Activated naive CD8-positive, alpha-beta T cell treated with anti-CD3 and anti-CD28 coated beads, Interleukin-2, amount 50 U/mL, for 24 hours (primary cell): ENCODE measurements at regions not wholly inside any gene's neighbourhood (a gene's known extent, or its start where the extent isn't known, plus 50 kb on each side); places are given as distances from the start of the nearest gene placed in this dataset.
A peak's percentile ranks its signal among the peaks of the same experiment; 100 is the strongest.

Experiments
- ATAC-seq: fragments of 150-1000 bp; cut with Tn5 transposase; one replicate; pipeline ENCODE4 v1.10.0; 2021
- DNase-seq: peaks from one replicate; pipeline ENCODE4 v3.0.0; 2021
- H3K27ac Mint-ChIP-seq: one replicate; pipeline ENCODE4 v1.8.0; 2021; ENCODE audit warnings: mild to moderate bottlenecking, mixed read lengths
- H3K27me3 Mint-ChIP-seq: one replicate; pipeline ENCODE4 v1.8.0; 2021; ENCODE audit warnings: mixed read lengths
- H3K36me3 Mint-ChIP-seq: one replicate; pipeline ENCODE4 v1.8.0; 2021; ENCODE audit warnings: low read depth, mixed read lengths
- H3K4me1 Mint-ChIP-seq: one replicate; pipeline ENCODE4 v1.8.0; 2021; ENCODE audit warnings: mixed read lengths
- H3K4me3 Mint-ChIP-seq: one replicate; pipeline ENCODE4 v1.8.0; 2021; ENCODE audit warnings: mild to moderate bottlenecking, moderate library complexity, mixed read lengths
- H3K9me3 Mint-ChIP-seq: one replicate; pipeline ENCODE4 v1.8.0; 2021; ENCODE audit warnings: mixed read lengths

- no peaks in the 10 kb centered on the region for H3K4me1 Mint-ChIP-seq
- H3K27me3 Mint-ChIP-seq = no peaks in the 10 kb centered on the region
- DNase-seq = no peak
- no peaks in the 10 kb centered on the region for H3K9me3 Mint-ChIP-seq
- H3K27ac Mint-ChIP-seq = no peak overlapping the region
- ATAC-seq = no peak
- H3K4me3 Mint-ChIP-seq = no peak overlapping the region
- H3K36me3 Mint-ChIP-seq = no peaks in the 10 kb centered on the region
Observed at GRCh38 chr5:97844797-97845196, 661.8 kb upstream of the RIOK2 start.

- ATAC-seq (no peak), DNase-seq (no peak)
- H3K4me1 Mint-ChIP-seq = no peaks in the 10 kb centered on the region
- no peaks in the 10 kb centered on the region for H3K36me3 Mint-ChIP-seq
- no peak overlapping the region for H3K27ac Mint-ChIP-seq
- no peak overlapping the region for H3K4me3 Mint-ChIP-seq
- no peaks in the 10 kb centered on the region for H3K27me3 Mint-ChIP-seq
- H3K9me3 Mint-ChIP-seq = peaks cover 5% of the 10 kb centered on the region
Observed at GRCh38 chr5:97846643-97847042, 663.6 kb upstream of the RIOK2 start.

- H3K27me3 Mint-ChIP-seq = no peaks in the 10 kb centered on the region
- DNase-seq (no peak), ATAC-seq (no peak)
- peaks cover 5% of the 10 kb centered on the region for H3K9me3 Mint-ChIP-seq
- no peaks in the 10 kb centered on the region for H3K4me1 Mint-ChIP-seq
- no peaks in the 10 kb centered on the region for H3K36me3 Mint-ChIP-seq
- no peak overlapping the region for H3K27ac Mint-ChIP-seq
- no peak overlapping the region for H3K4me3 Mint-ChIP-seq
Observed at GRCh38 chr5:97847920-97848631, 665.0 kb upstream of the RIOK2 start.

- Mint-ChIP-seq H3K9me3 (peaks cover 5% of the 10 kb centered on the region), H3K36me3 (no peaks in the 10 kb centered on the region), H3K4me1 (no peaks in the 10 kb centered on the region), H3K27ac (no peak overlapping the region), H3K27me3 (no peaks in the 10 kb centered on the region), H3K4me3 (no peak overlapping the region)
- ATAC-seq = no peak
- DNase-seq = no peak
Observed at GRCh38 chr5:97851036-97851435, 668.0 kb upstream of the RIOK2 start.

GRCh38 chr5:97854871-97855762, 672.1 kb upstream of the RIOK2 start:
- Mint-ChIP-seq H3K9me3 (peaks cover 15% of the 10 kb centered on the region), H3K27me3 (no peaks in the 10 kb centered on the region)
- no peak for DNase-seq

GRCh38 chr5:97874491-97874890, 691.4 kb upstream of the RIOK2 start:
- no peaks in the 10 kb centered on the region for H3K36me3 Mint-ChIP-seq
- no peak overlapping the region for H3K27ac Mint-ChIP-seq
- H3K4me1 Mint-ChIP-seq = no peaks in the 10 kb centered on the region
- no peaks in the 10 kb centered on the region for H3K27me3 Mint-ChIP-seq
- H3K4me3 Mint-ChIP-seq = no peak overlapping the region
- ATAC-seq = no peak
- H3K9me3 Mint-ChIP-seq = peaks cover 4% of the 10 kb centered on the region
- DNase-seq = no peak

More at GRCh38 chr5:97854871-97855762, 672.1 kb upstream of the RIOK2 start:
- Mint-ChIP-seq H3K4me1 (no peaks in the 10 kb centered on the region), H3K36me3 (no peaks in the 10 kb centered on the region), H3K4me3 (no peak overlapping the region), H3K27ac (no peak overlapping the region)
- no peak for ATAC-seq

GRCh38 chr5:97876272-97876671, 693.2 kb upstream of the RIOK2 start:
- DNase-seq = no peak
- Mint-ChIP-seq H3K27ac (no peak overlapping the region), H3K4me1 (no peaks in the 10 kb centered on the region), H3K27me3 (no peaks in the 10 kb centered on the region), H3K36me3 (no peaks in the 10 kb centered on the region), H3K4me3 (no peak overlapping the region), H3K9me3 (peaks cover 4% of the 10 kb centered on the region)
- no peak for ATAC-seq

- no peaks in the 10 kb centered on the region for H3K36me3 Mint-ChIP-seq
- DNase-seq (no peak), ATAC-seq (no peak)
- no peak overlapping the region for H3K27ac Mint-ChIP-seq
- H3K4me3 Mint-ChIP-seq = no peak overlapping the region
- no peaks in the 10 kb centered on the region for H3K27me3 Mint-ChIP-seq
- no peaks in the 10 kb centered on the region for H3K9me3 Mint-ChIP-seq
- no peaks in the 10 kb centered on the region for H3K4me1 Mint-ChIP-seq
Observed at GRCh38 chr5:97877588-97877987, 694.5 kb upstream of the RIOK2 start.

GRCh38 chr5:97888439-97888838, 705.4 kb upstream of the RIOK2 start:
- no peak overlapping the region for H3K27ac Mint-ChIP-seq
- peaks cover 5% of the 10 kb centered on the region for H3K9me3 Mint-ChIP-seq
- no peak overlapping the region for H3K4me3 Mint-ChIP-seq
- peak; percentile 49 for ATAC-seq
- no peaks in the 10 kb centered on the region for H3K27me3 Mint-ChIP-seq
- H3K4me1 Mint-ChIP-seq = no peaks in the 10 kb centered on the region
- H3K36me3 Mint-ChIP-seq = no peaks in the 10 kb centered on the region
- no peak for DNase-seq

- Mint-ChIP-seq H3K36me3 (no peaks in the 10 kb centered on the region), H3K27ac (no peak overlapping the region), H3K4me1 (no peaks in the 10 kb centered on the region), H3K27me3 (no peaks in the 10 kb centered on the region), H3K4me3 (no peak overlapping the region), H3K9me3 (peaks cover 5% of the 10 kb centered on the region)
- DNase-seq (no peak), ATAC-seq (no peak)
Observed at GRCh38 chr5:97891971-97892370, 708.9 kb upstream of the RIOK2 start.

- Mint-ChIP-seq H3K27me3 (no peaks in the 10 kb centered on the region), H3K4me1 (no peaks in the 10 kb centered on the region), H3K27ac (no peak overlapping the region), H3K36me3 (no peaks in the 10 kb centered on the region), H3K4me3 (no peak overlapping the region), H3K9me3 (peaks cover 15% of the 10 kb centered on the region)
- ATAC-seq (no peak), DNase-seq (no peak)
Observed at GRCh38 chr5:97903742-97904141, 720.7 kb upstream of the RIOK2 start.

GRCh38 chr5:97906135-97906534, 723.1 kb upstream of the RIOK2 start:
- Mint-ChIP-seq H3K4me3 (no peak overlapping the region), H3K9me3 (peaks cover 15% of the 10 kb centered on the region), H3K36me3 (no peaks in the 10 kb centered on the region), H3K27ac (no peak overlapping the region), H3K27me3 (no peaks in the 10 kb centered on the region), H3K4me1 (no peaks in the 10 kb centered on the region)
- no peak for ATAC-seq
- DNase-seq = no peak

GRCh38 chr5:97907646-97908400, 724.8 kb upstream of the RIOK2 start:
- Mint-ChIP-seq H3K27ac (no peak overlapping the region), H3K4me1 (no peaks in the 10 kb centered on the region), H3K9me3 (peaks cover 12% of the 10 kb centered on the region), H3K27me3 (no peaks in the 10 kb centered on the region), H3K4me3 (no peak overlapping the region), H3K36me3 (no peaks in the 10 kb centered on the region)
- ATAC-seq (no peak), DNase-seq (no peak)

- no peak for ATAC-seq
- no peaks in the 10 kb centered on the region for H3K36me3 Mint-ChIP-seq
Observed at GRCh38 chr5:97909541-97909940, 726.5 kb upstream of the RIOK2 start.

More at GRCh38 chr5:97909541-97909940, 726.5 kb upstream of the RIOK2 start:
- Mint-ChIP-seq H3K4me3 (no peak overlapping the region), H3K27ac (no peak overlapping the region), H3K9me3 (peaks cover 5% of the 10 kb centered on the region), H3K4me1 (no peaks in the 10 kb centered on the region), H3K27me3 (no peaks in the 10 kb centered on the region)
- DNase-seq = no peak
